Natural killer cell (primary cell): ENCODE measurements at regions not wholly inside any gene's neighbourhood (a gene's known extent, or its start where the extent isn't known, plus 50 kb on each side); places are given as distances from the start of the nearest gene placed in this dataset.

Experiments used
- ATAC-seq, 3 donors: fragments of 150-1000 bp in 2 of 3; fragments of 200-7000 bp in 1 of 3; cut with Tn5 transposase; 1 replicate in 1 of 3; 2 replicates in 2 of 3; pipeline ENCODE4 v1.10.0; 2021; ENCODE audit warnings: mild to moderate bottlenecking in 2 of 3, moderate library complexity in 2 of 3
- DNase-seq, 2 donors: peaks; one replicate each; pipeline versions ENCODE4 v3.0.0 to v3.0.0-alpha.2; 2013 to 2021; ENCODE audit warnings: mixed read lengths in 1 of 2
- H3K27ac ChIP-seq: one replicate; pipeline ENCODE4 v1.5.1; 2013; ENCODE audit warnings: mild to moderate bottlenecking, low read length
- H3K27me3 ChIP-seq: one replicate; pipeline ENCODE4 v1.6.1; 2013; ENCODE audit warnings: low read length; ENCODE audit not compliant: control insufficient read depth, insufficient read depth
- H3K36me3 ChIP-seq: one replicate; pipeline ENCODE4 v1.6.1; 2013; ENCODE audit warnings: low read length; ENCODE audit not compliant: control insufficient read depth, insufficient read depth
- H3K4me1 ChIP-seq: one replicate; pipeline ENCODE4 v1.6.1; 2013; ENCODE audit warnings: low read length; ENCODE audit not compliant: control insufficient read depth, insufficient read depth
- H3K4me3 ChIP-seq: one replicate; pipeline ENCODE4 v1.5.1; 2013; ENCODE audit warnings: low read length
- H3K9me3 ChIP-seq: one replicate; pipeline ENCODE4 v1.6.1; 2013; ENCODE audit warnings: low read length; ENCODE audit not compliant: control insufficient read depth, insufficient read depth
- H3K27ac Mint-ChIP-seq, 2 donors: one replicate each; pipeline ENCODE4 v1.8.0; 2022; ENCODE audit warnings: mild to moderate bottlenecking in 2 of 2, mixed read lengths in 2 of 2, moderate library complexity in 1 of 2
- H3K27me3 Mint-ChIP-seq, 2 donors: one replicate each; pipeline ENCODE4 v1.8.0; 2022; ENCODE audit warnings: low read depth in 2 of 2, mixed read lengths in 2 of 2
- H3K36me3 Mint-ChIP-seq: one replicate; pipeline ENCODE4 v1.8.0; 2022; ENCODE audit warnings: mixed read lengths
- H3K4me1 Mint-ChIP-seq, 2 donors: one replicate each; pipeline ENCODE4 v1.8.0; 2022; ENCODE audit warnings: mixed read lengths in 2 of 2
- H3K4me3 Mint-ChIP-seq: one replicate; pipeline ENCODE4 v1.8.0; 2022; ENCODE audit warnings: mild to moderate bottlenecking, moderate library complexity, mixed read lengths
- H3K9me3 Mint-ChIP-seq, 2 donors: one replicate each; pipeline ENCODE4 v1.8.0; 2022; ENCODE audit warnings: mixed read lengths in 2 of 2
- CTCF ChIP-seq: fragments of 200-600 bp; IDR thresholded peaks from one replicate; pipeline ENCODE4 v1.8.0; 2022; ENCODE audit warnings: antibody characterized with exemption
- WGBS: methylation state at CpG from one replicate; pipeline ENCODE4 v1.1.7; 2013; ENCODE audit warnings: missing lambda C conversion rate; ENCODE audit not compliant: insufficient coverage; 5-methylcytosine and 5-hydroxymethylcytosine counted together
- intact Hi-C: fragments of 100-400 bp; cut with micrococcal nuclease; formaldehyde crosslinking; loops from one replicate; pipeline ENCODE4 v1.14.2; 2022

GRCh38 chr13:111625526-111626315 lies 305.3 kb downstream of the TEX29 start:
- ATAC-seq (no peak), DNase-seq (no peak)
- no peaks in the 10 kb centered on the region for H3K36me3 ChIP-seq
- WGBS = 87% methylated on average over 12 of the region's 13 CpGs
- no peaks in the 10 kb centered on the region for H3K4me1 ChIP-seq
- no peaks in the 10 kb centered on the region for H3K36me3 Mint-ChIP-seq
- intact Hi-C loops = no loop called here
- H3K9me3 ChIP-seq = no peaks in the 10 kb centered on the region
- no peaks in the 10 kb centered on the region for H3K27me3 Mint-ChIP-seq
- H3K27me3 ChIP-seq = no peaks in the 10 kb centered on the region
- no peak overlapping the region for H3K27ac ChIP-seq
- no peaks in the 10 kb centered on the region for H3K4me1 Mint-ChIP-seq
- no peaks in the 10 kb centered on the region for H3K9me3 Mint-ChIP-seq
- H3K4me3 Mint-ChIP-seq = no peak overlapping the region
- no peak overlapping the region for H3K4me3 ChIP-seq
- TF ChIP-seq CTCF = no peak
- H3K27ac Mint-ChIP-seq = no peak overlapping the region

- Histone ChIP-seq H3K9me3 (no peaks in the 10 kb centered on the region), H3K4me1 (no peaks in the 10 kb centered on the region), H3K27me3 (no peaks in the 10 kb centered on the region), H3K4me3 (no peak overlapping the region), H3K36me3 (no peaks in the 10 kb centered on the region), H3K27ac (no peak overlapping the region)
- H3K4me1 Mint-ChIP-seq = no peaks in the 10 kb centered on the region
- no peaks in the 10 kb centered on the region for H3K9me3 Mint-ChIP-seq
- no peaks in the 10 kb centered on the region for H3K36me3 Mint-ChIP-seq
- WGBS = 83% methylated on average over 18 of the region's 18 CpGs
- no peak overlapping the region for H3K27ac Mint-ChIP-seq
- intact Hi-C loops = no loop called here
- ATAC-seq = no peak
- no peak for DNase-seq
- no peak overlapping the region for H3K4me3 Mint-ChIP-seq
- no peaks in the 10 kb centered on the region for H3K27me3 Mint-ChIP-seq
- no peak for TF ChIP-seq CTCF
These were observed 306.2 kb downstream of the TEX29 start for GRCh38 chr13:111626371-111627305.

- no peaks in the 10 kb centered on the region for H3K36me3 ChIP-seq
- Mint-ChIP-seq H3K36me3 (no peaks in the 10 kb centered on the region), H3K9me3 (no peaks in the 10 kb centered on the region), H3K27ac (no peak overlapping the region), H3K4me1 (no peaks in the 10 kb centered on the region), H3K27me3 (no peaks in the 10 kb centered on the region), H3K4me3 (no peak overlapping the region)
- 89% methylated on average over 13 of the region's 13 CpGs for WGBS
- DNase-seq (no peak), ATAC-seq (no peak)
- intact Hi-C loops = no loop called here
- no peaks in the 10 kb centered on the region for H3K4me1 ChIP-seq
- TF ChIP-seq CTCF = no peak
- no peaks in the 10 kb centered on the region for H3K9me3 ChIP-seq
- no peaks in the 10 kb centered on the region for H3K27me3 ChIP-seq
- no peak overlapping the region for H3K4me3 ChIP-seq
- no peak overlapping the region for H3K27ac ChIP-seq
These were observed 307.2 kb downstream of the TEX29 start for GRCh38 chr13:111627596-111627995.
